IPS DF 6.9 (cell line): ENCODE measurements at regions not wholly inside any gene's neighbourhood (a gene's known extent, or its start where the extent isn't known, plus 50 kb on each side); places are given as distances from the start of the nearest gene placed in this dataset.
"Not testable (repeated sequence)": the region's sequence is repeated elsewhere in the genome, so short reads cannot be mapped to it uniquely, and the experiment has no call there.

Experiments
- DNase-seq: peaks from one replicate; pipeline ENCODE4 v3.0.0-alpha.2; 2013; ENCODE audit warnings: low read depth, low spot score
- H3K27ac ChIP-seq: one replicate; pipeline ENCODE4 v1.5.1; 2013; ENCODE audit warnings: low read length, control low read depth
- H3K27me3 ChIP-seq: 2 replicates; pipeline ENCODE4 v1.6.1; 2013; ENCODE audit warnings: mild to moderate bottlenecking, low read length; ENCODE audit not compliant: control insufficient read depth, insufficient read depth
- H3K36me3 ChIP-seq: 2 replicates; pipeline ENCODE4 v1.6.1; 2013; ENCODE audit warnings: low read length; ENCODE audit not compliant: control insufficient read depth, insufficient read depth
- H3K4me1 ChIP-seq: 2 replicates; pipeline ENCODE4 v1.6.1; 2013; ENCODE audit warnings: low read length; ENCODE audit not compliant: control insufficient read depth, insufficient read depth
- H3K4me3 ChIP-seq: 2 replicates; pipeline ENCODE4 v1.5.1; 2013; ENCODE audit warnings: mild to moderate bottlenecking, low read length
- H3K9me3 ChIP-seq: 2 replicates; pipeline ENCODE4 v1.6.1; 2013; ENCODE audit warnings: low read length, inconsistent platforms; ENCODE audit not compliant: control insufficient read depth, insufficient read depth
- WGBS: extraction: QIAGEN DNeasy Blood & Tissue Kit; methylation state at CpG from one replicate; pipeline ENCODE4 v1.1.7; 2013; ENCODE audit warnings: mixed read lengths, missing lambda C conversion rate; ENCODE audit not compliant: insufficient read length, insufficient coverage; 5-methylcytosine and 5-hydroxymethylcytosine counted together

- not testable (repeated sequence) for H3K27ac ChIP-seq, H3K4me3 ChIP-seq, H3K9me3 ChIP-seq, H3K36me3 ChIP-seq, H3K4me1 ChIP-seq, DNase-seq, H3K27me3 ChIP-seq
- no CpG with 5 or more reads among the region's 9 CpGs for WGBS
Measured at GRCh38 chr11:114805431-114805830, 127.1 kb downstream of the NXPE2 start.

DNA sequence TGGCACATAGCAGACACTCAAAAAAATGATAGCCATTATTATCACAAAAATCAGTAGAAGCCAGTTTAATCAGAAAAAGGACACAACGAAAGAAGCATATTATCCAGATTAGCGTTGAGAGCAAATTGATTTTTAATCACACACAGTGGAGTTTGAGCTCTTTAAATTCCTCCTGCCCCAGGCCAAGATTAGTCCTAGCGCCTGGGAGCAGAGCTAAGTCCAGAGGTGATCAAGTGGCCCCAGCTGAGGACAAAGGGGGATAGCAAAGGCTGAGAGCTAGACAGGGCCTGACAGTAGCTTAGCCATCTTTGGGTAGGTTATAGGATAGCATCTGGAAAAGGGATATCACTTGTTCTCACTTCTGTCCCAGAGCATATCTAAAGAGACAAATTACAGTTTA, 133.6 kb downstream of the NXPE2 start:
- no peak for DNase-seq

DNA sequence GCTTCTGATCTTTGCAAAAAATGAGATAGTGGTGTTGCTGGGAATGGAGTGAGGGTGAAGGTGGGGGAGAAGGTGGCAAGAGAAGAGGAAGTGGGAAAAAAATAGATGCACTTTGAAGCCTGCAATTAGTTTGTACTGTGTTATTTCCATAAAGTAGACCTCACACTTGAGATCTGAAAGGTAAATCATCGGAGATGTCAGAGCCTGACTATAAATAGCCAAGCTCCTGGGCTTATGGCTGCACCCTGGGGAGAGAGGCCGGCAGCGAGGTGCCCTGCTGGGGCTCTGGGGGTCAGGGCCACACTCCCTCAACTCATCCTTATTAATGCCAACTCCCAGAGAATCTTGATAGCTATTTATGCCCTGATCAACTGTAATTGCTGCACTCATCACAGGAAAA, 134.4 kb downstream of the NXPE2 start:
- H3K27ac ChIP-seq: no peak overlapping the region
- DNase-seq: no peak
- no CpG with 5 or more reads among the region's 3 CpGs for WGBS

More for the DNA sequence above, 133.6 kb downstream of the NXPE2 start:
- no peaks in the 10 kb centered on the region for H3K27me3 ChIP-seq
- no peaks in the 10 kb centered on the region; the same call in 1 of the 2 replicates for H3K4me1 ChIP-seq
- no peak overlapping the region for H3K4me3 ChIP-seq
- no peaks in the 10 kb centered on the region for H3K36me3 ChIP-seq
- H3K9me3 ChIP-seq: no peaks in the 10 kb centered on the region
- no CpG with 5 or more reads among the region's 3 CpGs for WGBS
- H3K27ac ChIP-seq: no peak overlapping the region

DNA sequence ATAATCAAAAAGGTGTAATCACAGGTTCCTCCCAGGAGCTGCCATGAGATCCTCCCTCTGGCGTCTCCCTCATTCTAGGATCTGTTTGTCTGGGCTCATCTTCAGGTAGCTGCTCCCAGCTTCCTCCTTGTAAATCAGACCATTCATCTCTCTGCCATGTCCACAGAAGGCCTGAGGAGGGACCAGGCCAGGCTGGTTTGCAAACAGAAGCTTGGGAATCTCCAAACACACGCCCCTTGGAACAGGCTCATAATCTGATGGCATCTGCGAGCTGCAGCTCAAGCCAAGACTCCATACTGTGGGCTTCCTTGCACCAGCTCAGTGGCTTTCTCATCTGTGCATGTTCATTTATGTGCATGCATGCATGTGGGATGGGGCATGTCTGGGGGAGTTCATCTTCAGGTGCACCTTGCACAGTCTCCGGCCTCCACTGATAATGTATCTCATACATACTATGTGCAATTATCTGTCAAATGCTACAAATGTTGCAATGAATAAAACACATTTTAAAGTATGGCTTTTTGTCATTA, 134.9 kb downstream of the NXPE2 start:
- no CpG with 5 or more reads among the region's 4 CpGs for WGBS
- no peak overlapping the region for H3K4me3 ChIP-seq
- peaks cover 4% of the 10 kb centered on the region for H3K4me1 ChIP-seq
- H3K9me3 ChIP-seq: no peaks in the 10 kb centered on the region
- H3K27ac ChIP-seq: no peak overlapping the region
- H3K36me3 ChIP-seq: no peaks in the 10 kb centered on the region
- H3K27me3 ChIP-seq: no peaks in the 10 kb centered on the region
- no peak for DNase-seq

More for the DNA sequence above, 134.4 kb downstream of the NXPE2 start:
- H3K27me3 ChIP-seq: no peaks in the 10 kb centered on the region
- peaks cover 4% of the 10 kb centered on the region for H3K4me1 ChIP-seq
- H3K9me3 ChIP-seq: no peaks in the 10 kb centered on the region
- no peaks in the 10 kb centered on the region for H3K36me3 ChIP-seq
- H3K4me3 ChIP-seq: no peak overlapping the region

- Histone ChIP-seq H3K27ac (no peak overlapping the region), H3K4me3 (no peak overlapping the region), H3K36me3 (no peaks in the 10 kb centered on the region), H3K27me3 (no peaks in the 10 kb centered on the region), H3K4me1 (peaks cover 4% of the 10 kb centered on the region), H3K9me3 (no peaks in the 10 kb centered on the region)
- no peak for DNase-seq
Measured at GRCh38 chr11:114815176-114815575, 136.8 kb downstream of the NXPE2 start.

GRCh38 chr11:114815761-114816160, 137.4 kb downstream of the NXPE2 start:
- peaks cover 4% of the 10 kb centered on the region for H3K4me1 ChIP-seq
- DNase-seq: no peak
- no peak overlapping the region for H3K4me3 ChIP-seq
- no peaks in the 10 kb centered on the region for H3K27me3 ChIP-seq
- H3K9me3 ChIP-seq: no peaks in the 10 kb centered on the region
- no peak overlapping the region for H3K27ac ChIP-seq
- H3K36me3 ChIP-seq: no peaks in the 10 kb centered on the region
- no CpG with 5 or more reads among the region's 1 CpG for WGBS

- Histone ChIP-seq H3K4me1 (peaks cover 8% of the 10 kb centered on the region), H3K36me3 (no peaks in the 10 kb centered on the region), H3K27ac (no peak overlapping the region), H3K27me3 (no peaks in the 10 kb centered on the region), H3K4me3 (no peak overlapping the region), H3K9me3 (no peaks in the 10 kb centered on the region)
- no CpG with 5 or more reads among the region's 2 CpGs for WGBS
- no peak for DNase-seq
Measured at GRCh38 chr11:114816791-114817190, 138.5 kb downstream of the NXPE2 start.

DNA sequence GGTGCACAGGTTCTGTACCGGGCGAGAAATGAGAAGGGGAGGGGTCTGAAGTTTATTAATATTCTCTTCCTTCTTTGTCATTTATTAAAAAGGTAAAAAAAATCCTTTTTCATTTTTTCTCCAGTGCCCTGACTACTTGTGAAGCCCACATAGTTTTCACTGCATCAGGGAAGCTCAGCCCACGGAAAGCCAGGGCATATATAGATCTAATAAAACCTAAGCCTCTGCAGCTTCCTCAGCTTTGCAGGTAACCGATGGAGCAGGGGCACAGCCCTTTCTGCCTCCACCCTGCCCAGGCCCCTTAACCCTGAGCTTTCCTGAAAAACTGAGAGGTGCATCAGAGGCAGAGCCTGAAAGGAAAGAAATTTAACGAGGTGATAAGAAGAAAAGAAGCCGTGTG, 140.1 kb downstream of the NXPE2 start:
- no peak for DNase-seq

GRCh38 chr11:114819028-114819427, 140.7 kb downstream of the NXPE2 start:
- no CpG with 5 or more reads among the region's 4 CpGs for WGBS
- no peak overlapping the region for H3K4me3 ChIP-seq

More for the DNA sequence above, 140.1 kb downstream of the NXPE2 start:
- Histone ChIP-seq H3K4me3 (no peak overlapping the region), H3K36me3 (no peaks in the 10 kb centered on the region), H3K27ac (no peak overlapping the region), H3K9me3 (no peaks in the 10 kb centered on the region), H3K27me3 (no peaks in the 10 kb centered on the region), H3K4me1 (peaks cover 8% of the 10 kb centered on the region)
- WGBS: no CpG with 5 or more reads among the region's 6 CpGs

GRCh38 chr11:114820621-114821020, 142.3 kb downstream of the NXPE2 start:
- Histone ChIP-seq H3K9me3 (no peaks in the 10 kb centered on the region), H3K4me3 (no peak overlapping the region), H3K27me3 (no peaks in the 10 kb centered on the region), H3K4me1 (peaks cover 8% of the 10 kb centered on the region), H3K36me3 (no peaks in the 10 kb centered on the region), H3K27ac (no peak overlapping the region)
- WGBS: no CpG with 5 or more reads among the region's 5 CpGs
- no peak for DNase-seq

More at GRCh38 chr11:114819028-114819427, 140.7 kb downstream of the NXPE2 start:
- Histone ChIP-seq H3K27me3 (no peaks in the 10 kb centered on the region), H3K36me3 (no peaks in the 10 kb centered on the region), H3K4me1 (peaks cover 8% of the 10 kb centered on the region), H3K9me3 (no peaks in the 10 kb centered on the region), H3K27ac (no peak overlapping the region)
- no peak for DNase-seq

GRCh38 chr11:114821621-114822412, 143.5 kb downstream of the NXPE2 start:
- no peak for DNase-seq

More at GRCh38 chr11:114821621-114822412, 143.5 kb downstream of the NXPE2 start:
- no peaks in the 10 kb centered on the region for H3K9me3 ChIP-seq
- no peaks in the 10 kb centered on the region for H3K36me3 ChIP-seq
- no peaks in the 10 kb centered on the region for H3K27me3 ChIP-seq
- no peak overlapping the region for H3K27ac ChIP-seq
- H3K4me1 ChIP-seq: peaks cover 8% of the 10 kb centered on the region
- no CpG with 5 or more reads among the region's 11 CpGs for WGBS
- no peak overlapping the region for H3K4me3 ChIP-seq
